ENCODE measurements at regions not wholly inside any gene's neighbourhood (a gene's known extent, or its start where the extent isn't known, plus 50 kb on each side); places are given as distances from the start of the nearest gene placed in this dataset.
"Not testable (repeated sequence)": the region's sequence is repeated elsewhere in the genome, so short reads cannot be mapped to it uniquely, and the experiment has no call there.

DNA sequence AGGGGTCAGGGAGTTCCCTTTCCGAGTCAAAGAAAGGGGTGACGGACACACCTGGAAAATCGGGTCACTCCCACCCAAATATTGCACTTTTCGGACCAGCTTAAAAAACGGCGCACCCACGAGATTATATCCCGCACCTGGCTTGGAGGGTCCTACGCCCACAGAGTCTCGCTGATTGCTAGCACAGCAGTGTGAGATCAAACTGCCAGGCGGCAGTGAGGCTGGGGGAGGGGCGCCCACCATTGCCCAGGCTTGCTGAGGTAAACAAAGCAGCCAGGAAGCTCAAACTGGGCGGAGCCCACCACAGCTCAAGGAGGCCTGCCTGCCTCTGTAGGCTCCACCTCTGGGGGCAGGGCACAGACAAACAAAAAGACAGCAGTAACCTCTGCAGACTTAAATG is 88.8 kb upstream of the IFNG-AS1 start:
- CTCF ChIA-PET; H3K9me3 Mint-ChIP-seq; H3K36me3 Mint-ChIP-seq (ENCODE audit: low read depth); H3K27me3 Mint-ChIP-seq (ENCODE audit: low read depth); intact Hi-C loops (cut with micrococcal nuclease); H3K27ac Mint-ChIP-seq; H3K4me1 Mint-ChIP-seq (ENCODE audit: low read depth); H3K4me3 Mint-ChIP-seq; DNase-seq: not testable (repeated sequence)

DNA sequence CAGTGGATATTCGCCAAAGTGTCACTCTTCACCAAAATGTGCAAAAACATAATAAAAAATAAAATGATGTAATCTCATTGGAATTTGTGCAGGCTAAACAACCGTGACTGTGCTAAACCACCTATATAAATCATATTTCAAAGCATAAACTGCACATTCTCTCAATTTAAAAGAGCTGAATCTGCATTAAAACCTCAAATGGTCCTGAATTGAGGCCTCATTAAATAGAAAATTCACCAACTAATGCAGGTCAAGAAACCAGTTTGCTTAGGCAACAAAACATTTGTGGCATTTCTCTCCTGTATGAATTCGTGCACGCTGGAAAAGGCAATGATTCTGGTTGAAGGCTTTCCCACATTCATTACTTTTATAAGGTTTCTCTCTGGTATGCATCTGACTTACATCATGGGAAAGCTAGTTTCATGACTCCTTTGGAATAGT is 80.1 kb upstream of the IFNG-AS1 start:
- no peaks in the 10 kb centered on the region for H3K4me1 Mint-ChIP-seq (ENCODE audit: low read depth)
- no peak for DNase-seq
- no peaks in the 10 kb centered on the region for H3K27me3 Mint-ChIP-seq (ENCODE audit: low read depth)
- no peak overlapping the region for H3K4me3 Mint-ChIP-seq
- CTCF ChIA-PET, result interaction anchor here (1.4 kb wide), 1 partner anchor 34 kb away, joined by 7 read pairs; no protein-coding TSS in a partner anchor
- intact Hi-C loops (cut with micrococcal nuclease), result no loop called here
- H3K27ac Mint-ChIP-seq, result no peak overlapping the region
- H3K36me3 Mint-ChIP-seq (ENCODE audit: low read depth), result no peaks in the 10 kb centered on the region
- H3K9me3 Mint-ChIP-seq, result no peaks in the 10 kb centered on the region

DNA sequence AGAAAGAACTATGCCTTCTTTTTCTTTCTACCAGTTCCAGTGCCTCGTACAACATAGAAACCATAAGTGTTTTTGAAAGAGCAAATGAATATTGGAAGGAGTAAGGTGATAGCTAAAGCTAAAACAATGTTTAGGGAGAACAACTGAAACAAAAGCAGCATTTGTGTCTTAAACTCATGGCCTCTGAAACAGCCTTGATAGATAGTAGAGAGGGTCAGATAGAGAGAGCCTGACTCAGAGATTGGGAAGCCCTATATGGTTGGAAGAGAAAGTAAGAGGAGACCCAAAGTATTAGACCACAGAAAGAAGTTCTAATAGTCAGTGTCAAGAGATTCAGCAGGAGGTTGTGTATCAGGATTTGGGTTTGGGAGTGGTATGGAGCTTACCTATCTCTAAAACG is 79.6 kb upstream of the IFNG-AS1 start:
- CTCF ChIA-PET, result interaction anchor here (1.4 kb wide), 1 partner anchor 33 kb away, joined by 7 read pairs; no protein-coding TSS in a partner anchor
- H3K27ac Mint-ChIP-seq, result no peak overlapping the region

DNA sequence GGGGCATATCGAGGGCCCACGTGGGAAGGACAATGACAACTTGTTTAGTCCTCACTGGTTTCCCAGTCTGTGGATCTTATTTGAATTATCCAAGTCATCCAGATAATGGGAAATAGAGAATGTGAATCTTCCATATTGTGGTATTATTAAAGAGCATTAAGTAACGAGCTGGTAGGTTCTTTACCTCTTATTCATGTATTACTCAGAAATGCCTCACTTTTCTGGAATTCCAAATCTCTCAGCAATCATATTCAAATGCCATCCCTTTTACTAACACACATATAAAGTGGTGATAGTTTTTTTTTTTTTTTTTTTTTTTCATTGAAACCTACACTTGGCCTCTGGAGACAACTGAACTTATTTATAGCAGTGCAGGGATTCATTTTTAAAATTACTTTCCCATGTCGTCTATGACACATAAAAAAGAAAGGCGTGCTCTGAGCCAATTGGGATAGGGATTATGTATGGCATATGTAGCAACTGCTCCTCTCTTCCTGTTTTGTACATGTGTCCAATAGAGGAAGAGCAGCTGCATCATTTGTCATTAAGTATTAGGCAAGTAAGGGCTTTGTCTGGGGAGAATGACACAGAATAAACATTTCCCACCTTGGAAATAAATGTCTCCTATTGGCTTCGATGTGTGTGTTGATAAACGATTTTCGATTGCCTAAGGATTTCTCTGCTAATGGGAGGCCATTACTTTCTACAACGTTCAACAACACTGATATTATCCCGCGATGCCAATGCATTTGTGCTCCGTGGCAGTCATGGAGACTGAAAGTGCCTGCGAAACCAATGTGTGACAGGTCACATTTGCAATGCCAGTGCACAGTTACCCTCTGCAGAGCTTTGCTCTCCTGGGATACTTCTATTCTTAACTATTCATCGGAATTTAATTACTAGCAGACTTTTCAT is 78.6 kb upstream of the IFNG-AS1 start:
- CTCF ChIA-PET, result no interaction called here
- Mint-ChIP-seq H3K4me3 (no peak overlapping the region), H3K4me1 (ENCODE audit: low read depth) (no peaks in the 10 kb centered on the region), H3K9me3 (no peaks in the 10 kb centered on the region), H3K36me3 (ENCODE audit: low read depth) (no peaks in the 10 kb centered on the region), H3K27me3 (ENCODE audit: low read depth) (no peaks in the 10 kb centered on the region), H3K27ac (no peak overlapping the region)
- DNase-seq, result no peak
- intact Hi-C loops (cut with micrococcal nuclease), result no loop called here

More for the DNA sequence above, 79.6 kb upstream of the IFNG-AS1 start:
- Mint-ChIP-seq H3K4me3 (no peak overlapping the region), H3K36me3 (ENCODE audit: low read depth) (no peaks in the 10 kb centered on the region), H3K9me3 (no peaks in the 10 kb centered on the region), H3K27me3 (ENCODE audit: low read depth) (no peaks in the 10 kb centered on the region), H3K4me1 (ENCODE audit: low read depth) (no peaks in the 10 kb centered on the region)
- DNase-seq, result no peak
- intact Hi-C loops (cut with micrococcal nuclease), result no loop called here

DNA sequence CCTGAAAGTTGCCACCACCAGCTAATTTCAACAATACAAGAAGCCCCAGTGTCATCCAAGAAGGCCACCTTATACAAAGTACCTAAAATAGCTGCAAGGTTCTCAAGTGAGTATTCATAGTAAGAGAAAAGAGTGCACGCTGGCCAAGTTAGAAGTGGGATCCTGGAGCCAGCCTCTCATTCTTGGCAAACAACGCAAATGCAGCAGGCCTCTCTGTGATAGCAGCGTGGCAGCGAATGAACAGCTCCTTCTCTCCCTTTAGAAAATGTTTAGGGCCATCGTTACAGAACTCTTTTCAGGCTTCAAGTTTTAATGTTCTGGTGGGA is 78.0 kb upstream of the IFNG-AS1 start:
- Mint-ChIP-seq H3K36me3 (ENCODE audit: low read depth) (no peaks in the 10 kb centered on the region), H3K9me3 (no peaks in the 10 kb centered on the region), H3K4me3 (no peak overlapping the region), H3K27me3 (ENCODE audit: low read depth) (no peaks in the 10 kb centered on the region), H3K27ac (no peak overlapping the region), H3K4me1 (ENCODE audit: low read depth) (no peaks in the 10 kb centered on the region)
- no peak for DNase-seq
- intact Hi-C loops (cut with micrococcal nuclease), result no loop called here
- CTCF ChIA-PET, result no interaction called here

DNA sequence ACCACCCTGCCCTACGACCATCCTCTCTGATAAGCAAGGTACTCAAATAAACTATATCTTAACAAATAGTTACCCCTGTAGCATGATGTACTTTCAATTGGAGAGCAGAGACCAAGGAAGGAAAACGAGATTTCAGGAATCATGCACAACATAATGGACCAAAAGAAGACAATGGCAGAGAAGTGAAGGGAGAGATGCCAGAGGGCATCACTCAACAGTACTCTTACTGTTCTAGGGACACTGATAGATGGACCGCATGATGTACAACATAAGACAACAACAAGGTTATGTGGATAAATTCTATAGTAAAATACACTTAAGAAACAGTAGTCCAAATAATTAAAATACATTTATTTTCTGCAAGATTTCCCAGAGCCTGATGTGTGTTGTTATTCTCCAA is 77.5 kb upstream of the IFNG-AS1 start:
- H3K4me3 Mint-ChIP-seq, result no peak overlapping the region
- no peak overlapping the region for H3K27ac Mint-ChIP-seq
- intact Hi-C loops (cut with micrococcal nuclease), result no loop called here
- no peaks in the 10 kb centered on the region for H3K4me1 Mint-ChIP-seq (ENCODE audit: low read depth)
- no peaks in the 10 kb centered on the region for H3K27me3 Mint-ChIP-seq (ENCODE audit: low read depth)
- no peaks in the 10 kb centered on the region for H3K9me3 Mint-ChIP-seq
- CTCF ChIA-PET, result no interaction called here
- H3K36me3 Mint-ChIP-seq (ENCODE audit: low read depth), result no peaks in the 10 kb centered on the region
- DNase-seq, result no peak

DNA sequence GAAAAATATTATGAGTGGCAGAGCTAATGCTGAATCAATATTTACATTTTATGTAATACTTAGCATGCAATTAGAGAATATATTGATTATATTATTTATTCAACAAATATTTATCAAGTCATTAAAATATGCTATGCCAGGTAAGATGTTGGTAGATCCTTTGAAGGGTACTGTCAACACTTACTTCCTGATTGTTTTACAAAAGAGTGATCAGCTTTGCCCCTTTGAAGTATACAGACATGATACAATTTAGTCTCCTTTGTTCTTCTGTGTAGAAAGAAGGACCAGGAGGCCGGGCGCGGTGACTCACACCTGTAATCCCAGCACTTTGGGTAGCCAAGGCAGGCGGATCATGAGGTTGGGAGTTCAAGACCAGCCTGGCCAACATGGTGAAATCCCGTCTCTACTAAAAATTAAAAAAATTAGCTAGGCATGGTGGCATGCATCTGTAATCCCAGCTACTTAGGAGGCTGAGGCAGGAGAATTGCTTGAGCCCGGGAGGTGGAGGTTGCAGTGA is 73.9 kb upstream of the IFNG-AS1 start:
- Mint-ChIP-seq H3K27ac (no peak overlapping the region), H3K9me3 (no peaks in the 10 kb centered on the region), H3K36me3 (ENCODE audit: low read depth) (no peaks in the 10 kb centered on the region), H3K4me1 (ENCODE audit: low read depth) (peaks cover 4% of the 10 kb centered on the region), H3K27me3 (ENCODE audit: low read depth) (no peaks in the 10 kb centered on the region), H3K4me3 (no peak overlapping the region)
- DNase-seq, result no peak
- intact Hi-C loops (cut with micrococcal nuclease), result no loop called here
- CTCF ChIA-PET, result interaction anchor here (0.7 kb wide), 2 partner anchors 226 to 471 kb away, joined by 3 to 4 read pairs; no protein-coding TSS in a partner anchor

DNA sequence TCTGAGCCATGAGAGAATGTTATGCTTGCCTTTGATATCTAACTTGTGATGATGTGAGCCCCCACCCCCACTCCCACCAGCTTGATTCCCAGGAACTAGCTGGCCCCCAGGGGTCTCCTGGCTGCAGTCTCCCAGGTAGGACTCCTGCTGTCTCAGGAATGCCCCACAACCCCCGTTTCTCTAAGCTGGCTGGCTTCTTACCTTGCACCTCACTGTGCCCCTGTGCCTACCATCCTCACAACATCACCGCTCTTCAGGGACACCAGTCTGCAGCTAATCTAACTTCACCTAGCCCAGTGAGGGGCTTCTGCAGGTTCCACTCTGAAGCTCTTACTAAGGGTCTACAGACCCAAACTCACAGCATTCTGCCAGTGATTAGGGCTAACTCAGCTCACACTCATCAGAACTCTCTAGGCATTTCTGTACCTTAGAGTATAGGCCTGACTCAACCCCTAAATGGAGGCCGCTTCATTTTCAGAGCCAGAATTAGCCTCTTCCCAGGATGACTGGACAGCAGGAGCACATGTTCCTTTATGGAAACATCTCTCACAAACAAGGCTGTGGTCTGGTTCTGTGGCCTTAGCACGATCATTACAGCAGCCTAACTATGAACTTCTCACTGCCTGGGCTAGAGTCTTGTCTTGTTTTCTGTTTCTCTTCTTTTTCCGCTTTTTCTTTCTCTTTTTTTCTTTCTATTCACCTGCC is 72.8 kb upstream of the IFNG-AS1 start:
- H3K9me3 Mint-ChIP-seq, result no peaks in the 10 kb centered on the region
- intact Hi-C loops (cut with micrococcal nuclease), result no loop called here

DNA sequence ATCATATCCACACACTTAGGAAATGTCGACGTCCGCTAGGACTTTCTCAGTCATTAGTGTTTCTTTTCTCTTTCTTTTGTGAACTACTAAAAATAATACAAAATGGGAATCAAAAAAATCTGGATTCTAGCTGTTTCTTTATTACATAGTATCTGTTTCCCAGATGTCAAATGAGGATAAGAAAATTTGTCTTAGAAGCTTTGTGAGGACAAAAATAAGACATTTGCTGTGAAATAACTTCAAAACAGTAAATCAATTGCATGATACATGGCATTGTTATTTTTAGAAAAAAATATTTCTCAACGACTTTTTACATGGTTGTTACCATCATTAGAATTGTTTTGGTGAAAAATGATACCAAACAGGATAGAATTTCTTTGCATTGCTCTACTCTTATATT is 71.4 kb upstream of the IFNG-AS1 start:
- H3K4me1 Mint-ChIP-seq (ENCODE audit: low read depth), result peaks cover 6% of the 10 kb centered on the region
- H3K27me3 Mint-ChIP-seq (ENCODE audit: low read depth), result no peaks in the 10 kb centered on the region
- intact Hi-C loops (cut with micrococcal nuclease), result no loop called here
- H3K27ac Mint-ChIP-seq, result no peak overlapping the region
- DNase-seq, result no peak
- H3K36me3 Mint-ChIP-seq (ENCODE audit: low read depth), result no peaks in the 10 kb centered on the region
- no peaks in the 10 kb centered on the region for H3K9me3 Mint-ChIP-seq
- H3K4me3 Mint-ChIP-seq, result no peak overlapping the region
- CTCF ChIA-PET, result interaction anchor here (0.6 kb wide), 1 partner anchor 122 kb away, joined by 3 read pairs; no protein-coding TSS in a partner anchor

More for the DNA sequence above, 72.8 kb upstream of the IFNG-AS1 start:
- Mint-ChIP-seq H3K4me1 (ENCODE audit: low read depth) (peaks cover 6% of the 10 kb centered on the region), H3K27me3 (ENCODE audit: low read depth) (no peaks in the 10 kb centered on the region), H3K27ac (no peak overlapping the region), H3K36me3 (ENCODE audit: low read depth) (no peaks in the 10 kb centered on the region), H3K4me3 (no peak overlapping the region)
- CTCF ChIA-PET, result interaction anchor here (0.5 kb wide), 1 partner anchor 183 kb away, joined by 3 read pairs; no protein-coding TSS in a partner anchor
- no peak for DNase-seq

DNA sequence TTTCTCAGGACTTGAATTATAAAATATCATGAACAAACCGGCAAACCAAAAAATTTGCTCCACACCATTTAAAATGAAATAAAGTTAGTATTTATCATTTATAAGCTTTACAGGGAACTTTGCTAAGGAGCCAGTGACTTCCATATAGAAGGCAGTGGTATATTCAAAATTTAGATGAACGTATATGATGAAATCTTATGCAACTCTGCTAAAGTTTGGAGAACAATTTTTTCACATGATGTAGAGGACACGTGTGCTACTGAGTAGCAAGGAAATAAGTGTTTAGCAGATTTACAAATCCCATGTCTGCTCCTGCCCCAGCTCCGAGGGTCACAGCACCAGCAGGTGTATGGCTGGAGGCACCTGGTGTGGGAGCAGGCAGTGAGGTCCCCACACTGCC is 70.8 kb upstream of the IFNG-AS1 start:
- H3K27ac Mint-ChIP-seq, result no peak overlapping the region
- no peaks in the 10 kb centered on the region for H3K27me3 Mint-ChIP-seq (ENCODE audit: low read depth)
- DNase-seq, result no peak
- peaks cover 6% of the 10 kb centered on the region for H3K4me1 Mint-ChIP-seq (ENCODE audit: low read depth)
- intact Hi-C loops (cut with micrococcal nuclease), result no loop called here
- no peaks in the 10 kb centered on the region for H3K36me3 Mint-ChIP-seq (ENCODE audit: low read depth)
- H3K9me3 Mint-ChIP-seq, result no peaks in the 10 kb centered on the region
- no peak overlapping the region for H3K4me3 Mint-ChIP-seq
- CTCF ChIA-PET, result interaction anchor here (0.6 kb wide), 1 partner anchor 122 kb away, joined by 3 read pairs; no protein-coding TSS in a partner anchor

DNA sequence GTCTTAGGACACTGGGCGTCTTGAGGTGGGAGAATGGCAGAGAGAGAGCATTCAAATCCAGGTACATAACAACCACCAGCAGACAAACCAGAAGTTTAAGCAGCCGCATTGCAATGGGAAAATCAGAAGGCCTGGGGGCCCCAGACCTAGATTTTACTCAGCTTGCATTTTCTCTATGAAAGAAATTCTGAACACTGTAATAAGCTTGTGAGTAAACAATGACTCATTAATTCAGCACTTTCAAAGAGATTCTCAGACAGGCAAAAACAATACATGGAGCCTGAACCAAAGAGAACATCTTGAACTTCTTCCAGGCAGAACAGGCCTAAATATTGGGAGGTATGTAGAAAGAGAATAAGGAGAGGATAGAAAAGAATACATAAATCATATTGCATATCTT is 69.8 kb upstream of the IFNG-AS1 start:
- Mint-ChIP-seq H3K9me3 (no peaks in the 10 kb centered on the region), H3K27ac (no peak overlapping the region), H3K4me1 (ENCODE audit: low read depth) (peaks cover 6% of the 10 kb centered on the region), H3K4me3 (no peak overlapping the region), H3K27me3 (ENCODE audit: low read depth) (no peaks in the 10 kb centered on the region), H3K36me3 (ENCODE audit: low read depth) (no peaks in the 10 kb centered on the region)
- no peak for DNase-seq
- CTCF ChIA-PET, result interaction anchor here (0.6 kb wide), 1 partner anchor 1650 kb away, joined by 3 read pairs; no protein-coding TSS in a partner anchor
- intact Hi-C loops (cut with micrococcal nuclease), result no loop called here

DNA sequence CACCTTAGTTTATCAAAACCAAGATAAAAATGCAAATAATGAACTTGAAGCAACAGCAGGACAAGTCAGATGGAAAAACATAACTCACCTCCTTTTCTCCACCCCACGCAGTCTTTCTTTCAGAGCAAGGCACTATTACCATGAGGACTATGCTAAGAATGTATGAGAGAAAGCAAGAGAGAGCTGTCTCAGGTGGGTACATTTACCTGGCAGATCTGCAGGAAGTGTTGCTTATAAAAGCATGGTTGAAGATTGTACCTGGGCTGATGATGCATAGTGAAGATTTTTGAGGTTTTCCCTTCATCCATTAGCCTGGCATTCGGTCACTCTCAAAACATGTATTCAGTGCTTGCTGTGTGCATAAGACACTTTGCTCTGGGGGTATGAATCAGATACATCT is 68.8 kb upstream of the IFNG-AS1 start:
- Mint-ChIP-seq H3K27ac (no peak overlapping the region), H3K36me3 (ENCODE audit: low read depth) (no peaks in the 10 kb centered on the region), H3K4me3 (no peak overlapping the region), H3K4me1 (ENCODE audit: low read depth) (peaks cover 6% of the 10 kb centered on the region), H3K27me3 (ENCODE audit: low read depth) (no peaks in the 10 kb centered on the region), H3K9me3 (no peaks in the 10 kb centered on the region)
- CTCF ChIA-PET, result interaction anchor here (1.4 kb wide), 1 partner anchor 22 kb away, joined by 5 read pairs; no protein-coding TSS in a partner anchor
- no peak for DNase-seq
- intact Hi-C loops (cut with micrococcal nuclease), result no loop called here

Data from activated naive CD4-positive, alpha-beta T cell treated with anti-CD3 and anti-CD28 coated beads for 36 hours (primary cell).